ENCODE measurements at regions not wholly inside any gene's neighbourhood (a gene's known extent, or its start where the extent isn't known, plus 50 kb on each side); places are given as distances from the start of the nearest gene placed in this dataset.

DNA sequence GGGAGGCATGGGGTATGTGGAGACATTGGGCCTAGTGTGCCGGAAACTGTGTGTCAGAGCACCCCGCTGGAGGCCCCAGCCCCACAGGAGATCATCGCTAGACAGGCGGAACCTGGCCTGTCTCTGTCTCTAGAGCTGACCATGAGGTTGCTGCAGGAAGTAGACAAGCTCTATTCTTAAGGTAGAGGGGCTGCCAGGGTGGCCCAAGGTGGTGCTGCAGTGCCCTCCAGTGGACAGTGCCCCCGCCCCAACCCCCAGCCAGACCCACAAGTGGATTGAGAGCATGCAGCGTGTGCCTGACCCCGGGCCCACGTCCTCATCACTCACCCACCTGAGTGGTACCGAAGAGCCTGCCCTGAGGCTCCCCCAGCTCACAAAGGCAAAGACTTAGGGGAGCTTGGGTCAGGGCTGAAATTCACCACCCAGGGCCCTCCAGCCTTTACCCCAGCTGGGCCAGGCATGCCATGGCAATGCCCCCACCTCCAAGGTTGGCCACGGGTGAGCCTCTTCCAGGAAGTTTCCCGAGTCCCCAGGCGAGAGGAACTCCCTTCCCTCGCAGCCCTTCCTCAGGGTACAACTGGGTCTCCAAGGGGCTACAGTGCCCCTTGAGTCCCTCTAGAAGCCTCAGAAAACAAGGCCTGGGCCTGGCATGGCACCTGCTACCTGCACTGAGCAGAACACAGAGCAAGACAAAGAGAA lies 155.0 kb downstream of the TTC32 start:
- DNase-seq = no peak

DNA sequence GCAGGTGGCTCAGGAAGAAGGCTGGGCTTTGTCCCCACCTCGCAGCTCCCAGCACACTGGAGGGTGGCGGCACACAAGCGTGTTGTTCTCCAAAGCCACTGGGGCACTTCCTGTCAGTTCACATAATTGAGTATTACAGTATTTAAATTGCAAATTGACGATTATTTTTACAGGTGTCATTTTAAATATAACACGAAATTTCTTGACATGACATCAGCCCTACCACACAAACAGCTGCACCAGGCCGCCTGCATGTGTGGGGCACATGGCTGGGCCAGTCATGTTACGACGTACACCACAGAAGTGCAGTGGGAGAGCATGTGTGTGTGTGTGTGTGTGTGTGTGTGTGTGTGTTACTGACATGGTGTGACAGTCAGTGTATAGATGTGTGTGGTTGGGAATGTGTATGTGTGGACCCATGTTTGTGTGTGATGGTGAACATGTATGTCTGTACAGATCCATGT lies 155.6 kb downstream of the TTC32 start:
- DNase-seq = no peak

DNA sequence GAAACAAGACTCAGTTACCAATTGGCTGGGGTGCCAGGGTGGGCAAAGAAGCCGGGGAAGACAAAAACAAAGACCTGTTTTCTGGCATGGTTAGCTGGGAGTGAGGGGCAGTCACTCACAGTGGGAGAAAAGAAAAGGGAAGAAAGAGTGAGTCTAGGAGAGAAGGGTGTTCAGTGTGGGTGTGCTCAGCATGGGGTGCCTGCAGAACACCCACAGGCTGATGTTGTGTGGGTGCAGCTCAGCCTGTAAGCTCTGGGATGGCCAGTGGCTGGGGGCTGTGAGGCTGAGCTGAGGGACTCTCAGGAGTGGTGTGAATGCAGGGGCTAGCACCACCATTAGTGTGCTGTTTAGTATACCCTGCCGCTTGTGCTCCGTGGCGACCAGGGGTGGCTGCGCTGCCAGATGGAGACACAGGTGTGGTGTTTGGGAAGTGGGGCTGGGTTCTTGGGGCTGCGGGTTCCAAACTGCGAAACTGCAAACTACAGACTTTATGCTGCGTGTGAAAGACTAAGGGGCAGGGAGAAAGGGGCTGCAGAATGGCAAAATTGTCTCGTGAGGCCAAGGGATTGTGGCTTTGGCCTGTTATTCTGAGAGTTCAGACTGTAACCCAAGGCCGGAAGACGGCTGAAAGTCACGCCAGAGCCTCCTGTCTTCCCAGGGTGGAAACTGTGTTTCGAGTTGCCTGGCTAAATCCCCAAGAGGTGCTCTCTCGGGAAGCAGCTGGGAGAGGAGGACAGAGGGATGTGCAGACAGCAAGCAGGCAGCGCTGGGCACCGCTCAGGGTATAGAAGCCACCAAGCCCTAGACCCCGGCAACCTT lies 156.3 kb downstream of the TTC32 start:
- no peak for DNase-seq

DNA sequence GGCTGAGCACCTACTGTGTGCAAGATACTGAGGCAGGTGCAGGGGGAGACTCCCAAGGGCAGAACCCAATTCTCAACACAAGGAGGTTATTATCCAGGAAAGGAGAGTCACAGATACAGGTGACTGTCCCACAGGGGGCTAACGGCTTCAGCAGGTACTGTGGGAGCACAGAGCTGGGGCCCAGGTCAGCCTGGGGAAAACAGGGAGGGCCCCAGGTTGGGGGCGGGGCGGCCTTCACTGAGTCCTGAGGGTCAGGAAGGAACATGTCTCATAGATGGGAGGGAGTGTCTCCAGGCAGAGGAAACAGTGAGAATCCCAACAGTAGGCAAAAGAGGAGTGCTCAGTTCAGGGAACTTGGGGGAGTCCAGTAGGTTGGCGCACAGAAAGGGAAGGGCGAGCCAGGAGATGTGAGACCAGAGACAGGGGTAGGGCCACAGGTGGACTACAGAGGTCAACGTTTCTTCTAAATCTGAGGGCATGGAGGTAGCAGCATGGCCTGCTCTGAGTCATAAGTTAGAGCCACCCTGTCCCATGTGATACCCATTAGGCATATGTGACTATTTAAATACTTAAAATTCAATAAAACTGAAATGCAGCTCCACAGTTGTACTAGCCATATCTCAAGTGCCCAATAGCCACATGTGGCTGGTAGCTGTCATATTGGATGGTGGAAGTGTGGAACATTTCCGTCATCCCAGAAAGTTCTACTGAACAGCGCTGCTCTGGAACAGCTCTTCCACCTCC lies 157.2 kb downstream of the TTC32 start:
- DNase-seq = no peak

DNA sequence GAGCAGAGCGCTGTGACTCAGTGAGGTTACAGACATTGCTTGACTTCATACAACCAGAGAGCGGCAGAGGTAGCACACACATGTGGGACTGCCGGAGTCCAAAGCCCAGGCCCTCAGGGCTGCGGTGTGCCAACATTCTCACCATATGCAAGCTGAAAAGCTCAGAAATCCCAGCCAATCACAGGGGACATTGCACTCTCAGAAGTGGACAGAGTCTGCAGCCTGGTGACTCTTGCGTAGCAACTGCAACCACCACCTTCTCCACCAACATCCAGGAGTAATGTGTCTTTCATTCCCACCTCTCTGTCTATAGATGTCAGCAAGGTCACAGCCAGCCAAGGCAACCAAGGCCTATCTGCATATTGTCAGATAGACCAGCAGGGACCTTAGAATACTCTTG lies 158.1 kb downstream of the TTC32 start:
- DNase-seq = no peak

DNA sequence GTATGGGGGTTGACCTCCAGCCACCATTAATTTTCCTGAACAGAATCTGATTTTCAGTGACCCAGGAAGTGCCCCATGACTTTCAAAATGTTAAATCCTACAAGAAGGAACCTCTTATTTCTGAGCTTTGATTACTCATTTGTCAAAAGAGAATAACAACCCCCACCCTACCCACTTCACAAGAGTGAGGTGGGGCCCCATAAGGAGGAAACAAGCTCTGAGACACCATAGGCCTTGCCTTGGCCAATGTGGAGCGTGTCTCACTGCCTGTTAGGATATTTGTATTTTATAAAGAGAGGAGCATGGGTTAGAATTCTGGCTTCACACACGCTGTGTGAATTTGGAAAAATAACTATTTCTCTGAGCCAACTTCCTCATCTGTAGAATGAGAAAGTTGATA lies 158.9 kb downstream of the TTC32 start:
- no peak for DNase-seq

DNA sequence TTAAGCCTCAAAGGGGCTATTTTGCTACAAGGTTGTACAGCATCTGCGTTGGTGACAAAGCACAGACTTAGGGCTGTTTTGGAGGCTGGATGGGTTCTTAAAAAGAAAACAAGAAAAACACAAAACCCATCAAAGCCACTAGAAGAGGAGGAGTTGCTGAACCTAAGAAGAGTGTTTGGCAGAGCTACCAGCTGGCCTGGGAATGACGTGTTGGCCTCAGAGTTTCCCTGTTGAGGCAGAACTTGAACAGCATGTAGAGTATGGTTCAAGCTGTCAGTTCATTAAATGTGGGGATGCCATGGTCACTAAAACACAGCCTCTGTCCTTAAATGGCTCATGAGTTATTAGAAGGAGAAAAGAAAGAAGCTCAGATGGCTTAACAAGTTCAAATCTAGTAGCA lies 162.5 kb downstream of the TTC32 start:
- no peak for DNase-seq

DNA sequence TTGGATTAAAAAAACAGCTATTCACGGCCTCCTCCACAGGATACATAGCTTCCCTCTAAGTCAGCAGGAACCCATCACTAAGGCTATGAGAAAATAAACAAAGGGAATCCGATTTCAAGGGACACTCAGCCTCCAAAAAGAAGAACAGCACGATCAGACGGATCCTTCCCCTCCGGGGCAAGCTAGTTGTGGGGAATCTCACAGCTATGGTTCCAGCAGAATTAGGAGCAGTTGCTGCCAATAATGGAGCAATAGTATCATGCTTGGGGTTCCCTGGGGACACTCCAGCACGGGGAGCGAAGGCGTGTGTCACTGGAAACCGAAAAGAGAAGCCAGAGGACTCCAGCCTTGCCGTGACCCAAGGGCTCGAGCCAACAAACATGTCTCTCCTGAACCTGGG lies 163.1 kb downstream of the TTC32 start:
- no peak for DNase-seq

DNA sequence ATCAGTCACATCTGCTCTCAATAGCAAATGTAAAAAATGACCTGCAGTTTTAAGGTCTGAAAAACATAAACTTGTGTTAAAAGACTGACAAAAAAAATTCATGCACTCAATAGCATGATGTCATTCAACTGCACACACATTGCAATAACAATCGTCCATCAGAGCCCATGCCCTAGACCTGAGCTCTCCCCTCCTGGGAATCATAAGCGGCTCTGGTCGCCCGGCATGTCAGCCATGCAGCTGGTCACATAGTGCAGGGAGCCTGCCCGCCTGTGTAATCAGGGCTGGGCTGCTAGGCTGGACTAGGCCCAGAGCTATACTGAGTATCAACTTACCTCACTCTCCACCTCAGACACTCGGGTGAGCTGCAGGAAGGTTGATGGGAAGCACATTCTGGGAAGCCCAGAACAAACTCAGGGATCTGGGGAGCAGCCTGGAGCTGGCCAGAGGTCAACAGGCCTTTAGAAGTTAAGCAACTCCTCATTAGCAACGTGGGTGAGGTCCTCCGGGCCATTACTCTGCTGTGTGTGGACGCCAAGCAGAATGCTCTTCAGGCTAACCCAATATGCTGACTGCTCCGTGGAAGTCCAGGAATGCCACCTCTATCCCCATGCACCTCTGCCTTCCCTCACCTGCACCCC lies 165.5 kb downstream of the TTC32 start:
- no peak for DNase-seq

DNA sequence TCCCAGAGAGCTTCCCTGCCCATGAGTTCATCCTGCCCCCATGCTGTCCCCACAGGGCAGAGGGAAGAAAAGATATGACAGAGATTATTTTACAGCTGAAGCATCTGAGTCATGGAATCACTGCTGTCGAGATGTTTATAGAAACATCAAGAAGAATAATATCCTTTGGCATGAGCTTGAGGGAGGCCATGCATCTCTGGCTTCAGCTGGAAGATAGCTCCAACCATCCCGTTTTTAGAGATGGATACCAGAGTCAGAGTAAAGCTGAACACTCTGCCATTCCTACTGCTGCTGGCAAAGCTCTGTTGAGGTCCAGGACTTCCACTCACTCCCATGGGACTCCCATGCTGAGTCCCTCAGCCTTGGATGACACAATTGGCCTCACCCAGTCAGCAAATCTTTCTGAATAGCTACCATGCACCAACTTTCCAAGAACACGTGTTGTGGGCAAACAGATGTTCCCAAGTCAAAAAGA lies 167.8 kb downstream of the TTC32 start:
- DNase-seq = no peak

DNA sequence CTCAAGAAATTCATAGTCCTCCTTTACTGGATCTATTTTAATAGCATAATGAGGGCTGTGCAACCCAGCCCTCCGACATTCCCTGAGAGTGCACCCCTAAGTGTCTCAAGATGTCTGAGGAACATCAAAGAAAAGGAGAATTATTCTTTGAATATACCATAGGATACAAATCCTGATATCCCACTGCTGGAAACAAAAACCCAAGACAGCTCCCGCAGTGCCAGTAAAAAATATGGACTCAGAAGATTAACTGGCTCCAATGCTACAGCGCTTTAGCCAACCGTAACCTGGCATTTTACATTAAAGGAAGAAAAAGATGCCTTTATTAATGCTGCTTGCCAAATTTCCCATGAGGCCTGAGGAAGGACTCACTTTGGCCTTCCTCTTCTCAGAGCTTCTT lies 168.4 kb downstream of the TTC32 start:
- no peak for DNase-seq

DNA sequence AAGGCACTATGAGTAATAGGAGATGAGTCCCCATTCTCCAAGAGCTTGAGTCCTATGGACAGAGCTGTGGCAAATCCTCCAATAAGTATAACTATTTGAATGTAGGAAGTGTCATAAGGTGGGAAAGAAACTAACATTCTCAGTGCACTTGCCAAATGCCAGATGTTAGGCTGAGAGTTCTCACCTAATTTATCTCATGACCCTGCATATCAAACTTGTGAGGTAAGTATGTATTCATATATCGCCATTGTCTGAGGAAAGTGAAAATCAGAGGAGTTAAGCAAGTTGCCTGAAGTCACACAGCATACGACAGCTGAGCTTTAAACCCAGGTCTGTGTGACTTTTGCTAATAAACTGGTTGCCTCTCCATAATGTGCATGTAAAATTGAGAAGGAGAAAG lies 169.5 kb downstream of the TTC32 start:
- no peak for DNase-seq

DNA sequence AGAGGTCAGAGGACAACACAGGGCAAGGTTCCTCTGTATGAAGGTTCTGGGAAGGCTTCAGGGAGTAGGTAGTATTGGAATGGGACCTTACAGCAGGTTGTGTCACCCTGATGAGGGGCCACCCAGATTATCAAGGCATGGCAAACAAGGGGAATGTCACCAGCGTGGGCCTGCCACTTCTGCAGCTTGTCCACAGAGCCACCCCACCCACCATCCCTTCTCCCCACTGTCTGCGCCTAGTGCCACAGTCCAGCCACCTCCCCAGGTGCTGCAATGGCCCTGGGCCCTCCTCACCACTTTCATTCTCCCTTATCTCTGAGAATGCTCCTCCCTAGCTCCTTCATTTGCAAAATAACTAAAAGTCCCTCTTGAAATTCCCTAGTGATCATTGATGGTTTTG lies 170.3 kb downstream of the TTC32 start:
- DNase-seq = no peak

DNA sequence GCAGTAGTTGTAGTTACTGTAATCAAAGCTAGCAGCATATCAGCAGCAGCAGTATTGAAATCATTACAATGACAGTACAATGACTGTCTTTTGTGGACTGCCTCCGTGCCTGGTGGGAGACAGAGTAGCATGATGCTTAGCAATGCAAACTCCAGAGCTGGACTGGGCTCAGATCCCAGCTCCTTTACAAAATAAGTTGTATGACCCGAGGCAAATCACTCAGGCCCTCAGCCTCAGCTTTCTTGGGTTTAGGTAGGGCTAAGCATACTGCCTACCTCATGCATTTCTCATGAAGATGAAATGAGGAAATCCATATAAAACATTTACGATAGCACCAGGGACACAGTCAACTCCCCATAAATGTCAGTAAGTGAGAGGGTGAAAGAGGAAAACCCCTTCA lies 170.7 kb downstream of the TTC32 start:
- DNase-seq = no peak

DNA sequence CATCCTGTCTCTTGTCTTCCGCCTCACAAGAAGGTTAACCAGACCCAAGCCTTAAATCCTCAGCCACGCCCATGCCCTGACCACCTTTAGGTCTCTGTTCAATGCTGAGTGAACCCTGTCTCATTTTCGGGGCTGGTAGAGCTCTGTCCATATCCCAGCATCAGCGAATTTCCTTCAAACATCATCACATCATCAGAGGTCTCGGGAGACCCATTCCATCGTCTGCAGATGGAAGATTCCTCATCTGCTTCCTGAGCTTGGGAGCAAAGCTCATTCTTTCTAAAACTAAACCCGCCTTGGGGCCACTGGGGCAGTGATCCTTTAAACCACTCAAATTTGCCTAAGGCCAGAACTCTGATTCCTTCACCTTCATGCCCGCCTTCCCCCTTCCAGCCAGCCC lies 173.7 kb downstream of the TTC32 start:
- DNase-seq = no peak

DNA sequence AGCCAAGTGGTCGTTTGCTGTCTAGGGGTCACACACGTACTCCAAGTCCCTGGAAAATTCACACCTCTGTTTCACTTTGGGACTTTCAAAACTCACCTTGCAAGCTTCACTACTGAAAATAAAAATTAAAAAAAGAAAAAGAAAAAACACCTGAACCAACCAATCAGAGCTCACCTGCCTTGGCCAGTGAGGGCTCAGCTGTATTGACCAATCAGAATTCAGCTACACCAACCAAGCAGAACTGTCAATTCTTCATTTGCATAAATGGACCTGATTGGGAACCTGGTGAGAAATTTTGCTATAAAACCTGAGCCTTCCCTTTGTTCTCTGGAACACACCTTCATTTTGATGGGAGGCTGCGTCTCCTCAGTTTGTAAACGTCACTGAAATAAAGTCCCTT lies 176.4 kb downstream of the TTC32 start:
- DNase-seq = no peak

DNA sequence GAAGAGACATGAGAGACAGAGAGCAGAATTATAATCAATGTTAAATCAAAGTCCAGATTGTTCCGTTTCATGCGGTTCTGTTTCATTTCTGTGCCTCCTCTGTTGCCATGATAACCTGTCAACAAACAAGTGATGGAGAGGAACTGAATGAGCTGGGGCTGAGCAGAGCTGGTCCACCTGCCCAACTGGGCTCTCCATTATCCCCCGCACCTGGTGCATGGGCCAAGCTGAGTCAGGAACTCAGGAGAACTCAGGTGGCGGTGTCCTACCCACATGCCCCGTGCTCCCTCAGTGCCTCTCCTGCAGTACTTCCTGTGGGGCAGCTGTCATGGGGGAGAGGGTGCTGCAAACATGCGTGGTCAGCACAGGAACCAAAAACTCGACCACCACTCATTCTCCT lies 178.8 kb downstream of the TTC32 start:
- no peak for DNase-seq

DNA sequence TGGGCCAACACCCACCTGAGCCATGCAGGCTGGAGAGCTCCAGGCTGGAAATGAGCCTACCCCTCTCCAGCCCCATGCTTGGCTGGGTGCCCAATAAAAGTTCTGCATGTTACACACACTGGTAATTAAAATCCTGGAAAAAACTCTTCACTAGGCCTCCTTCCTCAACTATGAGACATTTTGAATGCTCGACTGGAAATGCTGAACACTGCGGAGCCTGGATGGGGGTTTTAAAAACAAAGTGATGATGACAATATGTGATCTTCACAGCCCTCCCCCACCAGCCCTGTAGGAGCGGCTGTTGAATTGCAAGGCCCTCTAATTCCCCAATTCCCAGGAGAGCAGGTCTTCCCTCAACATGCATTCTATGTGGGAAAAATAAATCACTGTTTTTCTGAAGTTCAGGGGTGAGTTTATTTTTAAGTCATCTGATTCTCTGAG lies 179.2 kb downstream of the TTC32 start:
- no peak for DNase-seq

DNA sequence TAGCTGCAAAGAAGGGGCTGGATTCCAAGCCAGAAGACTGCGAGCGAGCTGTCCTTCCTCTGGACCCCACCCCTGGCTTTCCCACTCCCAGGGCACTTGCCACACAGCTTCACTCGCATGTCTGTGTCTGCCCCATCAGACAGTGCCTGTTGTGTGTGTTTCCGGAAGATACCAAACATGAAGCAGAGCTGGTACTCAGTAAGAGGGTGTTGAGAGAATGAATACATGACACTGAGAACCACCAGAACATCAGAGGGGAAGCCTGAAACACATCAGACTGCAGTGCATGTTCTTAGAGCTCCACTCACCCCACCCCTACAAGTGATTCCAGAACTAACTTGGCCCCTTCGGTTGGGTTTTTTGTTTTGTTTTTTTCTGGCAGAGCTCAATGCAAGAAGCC lies 181.5 kb downstream of the TTC32 start:
- DNase-seq = no peak

DNA sequence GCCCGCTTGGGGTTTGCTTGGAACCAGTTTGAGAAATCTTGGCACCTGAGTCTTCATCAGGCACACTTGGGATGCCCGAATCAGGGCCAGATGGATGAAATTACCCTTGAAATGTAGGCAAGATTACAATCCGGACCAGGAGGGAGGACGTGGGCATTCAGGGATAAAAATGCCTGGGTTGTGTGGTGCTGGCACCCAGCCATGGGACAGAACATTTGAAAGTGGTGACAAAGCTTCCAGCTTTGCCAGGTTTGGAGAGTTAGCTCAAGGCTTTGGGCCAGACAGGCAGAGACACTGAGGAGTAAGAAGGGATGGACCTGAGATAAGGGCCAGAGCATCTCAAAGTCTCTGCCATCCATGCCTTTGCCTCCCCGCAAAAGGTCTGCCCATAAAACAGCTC lies 182.2 kb downstream of the TTC32 start:
- no peak for DNase-seq

DNA sequence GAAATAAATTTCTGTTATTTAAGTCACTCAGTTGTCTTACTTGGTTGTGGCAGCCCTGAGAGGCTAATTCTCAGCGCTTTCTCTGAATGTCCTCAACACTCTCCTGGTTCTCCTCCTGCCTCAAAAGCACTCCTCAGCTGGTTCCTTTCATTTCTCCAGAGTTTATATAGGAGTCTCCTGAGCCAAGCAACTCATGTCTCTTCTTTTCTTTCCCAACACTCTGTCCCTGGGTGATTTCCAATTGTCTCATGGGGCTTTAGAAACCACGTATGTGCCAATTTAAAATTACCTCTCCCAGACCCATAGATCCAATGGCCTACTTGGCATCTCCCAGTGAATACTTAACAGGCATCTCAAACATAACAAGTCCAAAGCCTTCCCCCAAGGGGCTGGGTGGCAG lies 184.3 kb downstream of the TTC32 start:
- DNase-seq = no peak

DNA sequence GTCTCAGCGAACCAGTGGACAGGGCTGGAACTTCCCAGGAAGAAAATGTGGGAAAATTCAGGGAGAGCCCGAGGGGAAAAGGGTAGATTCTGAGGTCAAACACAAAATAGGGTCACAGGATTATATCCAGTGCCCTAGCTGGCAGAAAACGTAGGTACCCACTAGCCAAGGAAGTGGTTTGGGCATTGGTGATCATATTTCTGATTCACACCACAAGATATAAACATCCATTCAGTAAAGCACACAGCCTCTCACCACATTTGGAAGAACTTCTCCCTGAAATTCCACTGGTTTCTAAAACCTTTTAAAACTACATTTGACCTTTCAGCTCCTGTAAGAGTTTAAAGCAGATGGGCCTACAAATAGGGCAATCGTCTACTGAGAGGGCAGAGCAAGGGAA lies 186.9 kb downstream of the TTC32 start:
- DNase-seq = no peak

DNA sequence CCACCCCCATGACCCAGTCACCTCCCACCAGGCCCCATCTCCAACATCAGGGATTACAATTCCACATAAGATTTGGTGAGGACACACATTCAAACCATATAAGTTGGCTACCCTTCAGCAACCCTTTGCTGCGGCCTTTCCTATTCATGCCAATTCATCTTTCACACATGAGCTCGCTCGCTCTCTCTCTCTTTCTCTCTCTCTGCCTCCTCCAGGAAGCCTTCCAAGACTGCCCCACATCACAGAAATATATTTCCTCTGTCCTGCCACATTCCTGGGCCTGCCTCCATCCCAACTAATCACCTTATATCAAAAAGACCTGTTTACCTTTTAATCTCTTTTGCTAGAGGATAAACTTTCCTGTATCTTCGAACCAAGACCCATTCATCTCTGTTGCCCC lies 188.9 kb downstream of the TTC32 start:
- DNase-seq = no peak
